Hippocampal formation (tissue), 2 donors: ENCODE measurements at regions not wholly inside any gene's neighbourhood (a gene's known extent, or its start where the extent isn't known, plus 50 kb on each side); places are given as distances from the start of the nearest gene placed in this dataset.
A peak's percentile ranks its signal among the peaks of the same experiment; 100 is the strongest.
"Not testable (repeated sequence)": the region's sequence is repeated elsewhere in the genome, so short reads cannot be mapped to it uniquely, and the experiment has no call there.

Experiments used
- DNase-seq, 2 donors: peaks; one replicate each; lab custom pipeline; 2025; lab: John Stamatoyannopoulos, UW

DNA sequence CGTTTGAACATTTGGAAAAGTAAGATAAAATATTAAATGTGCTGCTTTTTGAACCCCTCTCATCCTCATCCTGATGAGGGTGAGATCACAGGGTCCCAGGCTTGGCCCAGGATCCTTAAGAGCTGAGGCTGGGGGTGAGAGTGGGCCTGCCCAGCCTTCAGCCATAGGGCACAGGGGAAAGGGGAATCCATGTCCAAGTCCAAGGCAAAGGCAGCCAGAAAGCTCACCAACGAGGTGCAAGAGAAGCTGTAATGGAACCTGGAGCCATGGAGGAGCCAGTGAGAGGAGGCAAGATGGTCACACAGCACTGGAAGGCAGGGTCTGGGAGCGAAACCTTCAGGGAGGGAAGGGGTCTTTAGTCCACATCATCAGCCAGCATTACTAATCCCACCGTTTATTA lies 191.9 kb downstream of the RRAGC start:
- DNase-seq, result no peak

DNA sequence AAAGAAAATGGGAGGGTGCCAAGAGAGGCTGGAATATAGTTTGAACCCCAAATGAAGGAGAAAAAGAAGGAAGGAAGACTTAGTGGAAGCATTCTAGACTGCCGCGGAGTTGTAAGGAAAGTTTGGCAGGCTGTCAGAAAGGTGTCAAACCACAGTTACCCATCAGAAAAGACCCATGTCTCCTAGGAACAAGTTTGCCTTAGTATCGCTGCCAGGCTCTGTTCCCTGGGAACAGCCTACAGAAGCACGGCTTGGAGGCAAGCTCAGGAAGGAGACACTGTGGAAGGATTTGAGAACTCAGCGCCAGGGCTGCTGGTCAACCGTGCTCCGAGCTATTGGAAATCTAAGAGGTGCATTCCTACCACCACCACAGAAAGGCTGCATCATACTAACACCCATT lies 197.4 kb downstream of the RRAGC start:
- DNase-seq, result peak in 1 of 2 donors; percentile 5

- DNase-seq, result no peak
Observed at GRCh38 chr1:38658883-38659282, 200.7 kb downstream of the RRAGC start.

DNA sequence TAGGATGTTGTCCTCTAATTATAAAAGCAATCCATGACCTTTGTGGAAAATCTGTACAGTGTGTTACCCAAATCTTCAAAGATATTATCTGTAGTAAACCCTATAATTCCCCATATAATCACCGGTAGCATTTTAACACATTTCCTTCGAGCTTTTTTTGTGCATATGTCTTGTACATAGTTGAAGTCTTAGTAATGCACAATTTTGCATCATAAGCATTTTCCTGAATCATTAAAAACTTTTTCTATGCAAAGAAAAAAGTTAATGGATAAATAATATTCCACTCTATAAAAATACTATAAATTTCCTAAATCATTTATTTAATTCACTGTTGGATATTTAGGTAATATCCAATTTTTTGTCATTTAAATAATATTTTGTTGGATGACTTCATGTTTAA lies 201.7 kb downstream of the RRAGC start:
- DNase-seq, result no peak

- peak in 1 of 2 donors; percentile 3 for DNase-seq
Observed at GRCh38 chr1:38657207-38657840, 202.2 kb downstream of the RRAGC start.

- no peak for DNase-seq
Observed at GRCh38 chr1:38656726-38657125, 202.8 kb downstream of the RRAGC start.

DNA sequence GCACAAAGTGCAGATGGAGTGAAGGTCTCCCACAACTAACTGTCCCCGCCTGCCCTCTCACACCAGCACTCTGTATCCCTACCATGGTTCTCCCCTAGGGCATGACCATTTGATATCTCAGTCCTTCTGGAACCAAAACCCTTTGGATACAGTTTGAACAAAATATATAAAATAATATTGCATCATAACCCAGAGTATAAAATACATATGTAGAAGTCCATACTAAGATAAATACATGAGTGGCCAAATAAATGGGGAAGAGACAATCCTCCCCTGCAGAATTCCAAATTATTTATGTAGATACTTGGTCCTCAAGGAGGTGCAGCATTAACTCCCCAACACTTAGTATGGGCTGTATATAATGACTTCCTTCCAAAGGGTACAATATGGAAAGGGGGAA lies 207.4 kb downstream of the RRAGC start:
- no peak for DNase-seq

- DNase-seq, result no peak
Observed at GRCh38 chr1:38651669-38652068, 207.9 kb downstream of the RRAGC start.

DNA sequence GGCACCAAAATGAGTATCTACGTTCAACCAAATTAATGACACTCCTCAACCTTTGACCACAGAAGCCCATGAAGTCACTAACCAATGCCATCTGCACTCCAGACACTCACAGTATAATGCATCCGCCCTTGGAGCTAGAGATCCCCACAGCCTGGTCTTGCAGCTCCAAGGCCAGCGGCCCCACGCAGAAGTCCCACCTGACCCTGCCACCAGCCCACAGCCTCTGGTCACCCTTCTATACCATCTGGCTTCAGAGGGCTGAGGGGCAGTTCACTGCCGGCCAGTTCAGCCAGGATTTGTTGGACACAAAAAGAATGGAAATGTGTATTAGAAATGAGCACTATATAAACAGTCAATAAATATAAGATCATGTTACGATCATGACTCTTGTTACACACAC lies 211.2 kb downstream of the RRAGC start:
- DNase-seq, result no peak

DNA sequence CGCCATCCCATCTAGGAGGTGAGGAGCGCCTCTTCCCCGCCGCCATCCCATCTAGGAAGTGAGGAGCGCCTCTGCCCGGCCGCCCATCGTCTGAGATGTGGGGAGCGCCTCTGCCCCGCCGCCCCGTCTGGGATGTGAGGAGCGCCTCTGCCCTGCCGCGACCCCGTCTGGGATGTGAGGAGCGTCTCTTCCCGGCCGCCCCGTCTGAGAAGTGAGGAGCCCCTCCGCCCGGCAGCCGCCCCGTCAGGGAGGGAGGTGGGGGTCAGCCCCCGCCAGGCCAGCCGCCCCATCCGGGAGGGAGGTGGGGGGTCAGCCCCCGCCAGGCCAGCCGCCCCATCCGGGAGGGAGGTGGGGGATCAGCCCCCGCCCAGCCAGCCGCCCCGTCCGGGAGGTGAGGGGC lies 212.2 kb downstream of the RRAGC start:
- DNase-seq, result not testable (repeated sequence)

DNA sequence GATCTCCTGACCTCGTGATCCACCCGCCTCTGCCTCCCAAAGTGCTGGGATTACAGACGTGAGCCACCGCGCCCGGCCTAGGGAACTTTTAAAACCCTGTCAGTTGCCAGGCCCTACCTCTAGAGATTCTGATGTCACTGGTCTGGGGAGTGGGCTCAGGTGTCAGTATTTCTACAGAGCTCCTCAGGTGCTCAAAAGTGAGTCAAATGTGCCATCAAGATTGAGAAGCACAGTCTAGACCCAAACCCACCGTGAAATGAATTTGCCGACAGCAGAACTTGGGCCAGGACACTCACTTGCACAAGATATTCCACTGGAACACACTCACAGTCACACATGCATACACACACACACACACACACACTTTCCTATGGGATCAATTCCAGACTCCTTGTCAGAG lies 215.5 kb downstream of the RRAGC start:
- DNase-seq, result no peak

DNA sequence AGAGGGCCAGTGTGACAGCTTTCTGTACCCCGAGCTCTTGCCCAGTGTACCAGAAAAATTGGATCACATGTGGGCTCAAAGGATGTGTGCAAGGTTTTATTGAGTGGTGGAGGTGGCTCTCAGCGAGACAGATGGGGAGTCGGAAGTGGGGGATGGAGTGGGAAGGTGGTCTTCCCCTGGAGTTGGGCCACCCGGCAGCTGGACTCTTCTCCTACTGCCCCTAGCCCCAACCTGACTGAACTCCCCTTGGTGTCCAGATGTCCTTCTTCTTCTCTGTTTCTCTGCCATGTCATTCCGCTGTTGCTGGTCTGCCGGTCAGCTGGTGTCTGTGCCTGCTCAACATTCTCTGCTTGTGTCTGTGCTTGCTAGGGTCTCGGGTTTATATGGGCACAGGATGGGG lies 217.9 kb downstream of the RRAGC start:
- no peak for DNase-seq

- no peak for DNase-seq
Observed at GRCh38 chr1:38640371-38640770, 219.2 kb downstream of the RRAGC start.

- no peak for DNase-seq
Observed at GRCh38 chr1:38628241-38628640, 231.3 kb downstream of the RRAGC start.

DNA sequence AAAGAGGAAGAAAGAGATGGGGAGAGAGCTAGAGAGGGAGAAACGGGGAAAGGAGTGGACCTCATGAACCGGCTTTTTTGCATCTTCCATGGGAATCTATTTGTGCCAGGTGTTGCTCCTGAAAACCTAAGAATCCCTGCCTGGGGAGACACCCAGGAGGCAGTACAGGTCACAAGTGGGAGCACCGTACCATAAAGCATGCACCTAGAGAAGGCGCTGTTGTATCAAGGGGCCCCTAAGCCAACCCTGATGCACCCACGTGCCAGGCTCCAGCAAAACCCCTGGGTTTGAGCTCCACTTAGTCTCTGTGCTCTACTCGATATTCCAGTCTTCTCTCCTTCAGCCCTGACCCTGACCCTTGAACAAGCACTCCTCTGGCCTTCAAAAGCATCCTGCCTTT lies 233.6 kb downstream of the RRAGC start:
- no peak for DNase-seq

GRCh38 chr1:38624336-38625039 lies 235.1 kb downstream of the RRAGC start:
- no peak for DNase-seq

DNA sequence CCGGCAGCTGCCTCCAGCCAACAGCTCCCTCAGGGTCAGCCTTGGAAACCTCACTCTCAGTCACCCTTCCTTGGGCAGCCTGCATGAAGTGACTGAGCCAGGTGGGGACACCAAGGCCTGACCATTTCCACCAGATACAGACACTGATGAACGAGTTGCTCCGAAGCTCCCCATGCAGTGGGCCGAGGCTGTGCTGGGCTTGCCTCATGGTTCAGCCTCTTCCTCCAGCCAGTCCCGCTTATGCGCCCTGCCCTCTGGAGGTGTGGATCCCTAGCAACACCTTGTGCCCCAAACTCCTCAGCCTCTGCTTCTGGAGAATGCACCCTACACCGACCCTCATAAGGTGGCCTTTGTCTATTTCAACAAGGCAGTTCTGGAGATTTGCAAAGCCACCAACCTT lies 236.0 kb downstream of the RRAGC start:
- no peak for DNase-seq

DNA sequence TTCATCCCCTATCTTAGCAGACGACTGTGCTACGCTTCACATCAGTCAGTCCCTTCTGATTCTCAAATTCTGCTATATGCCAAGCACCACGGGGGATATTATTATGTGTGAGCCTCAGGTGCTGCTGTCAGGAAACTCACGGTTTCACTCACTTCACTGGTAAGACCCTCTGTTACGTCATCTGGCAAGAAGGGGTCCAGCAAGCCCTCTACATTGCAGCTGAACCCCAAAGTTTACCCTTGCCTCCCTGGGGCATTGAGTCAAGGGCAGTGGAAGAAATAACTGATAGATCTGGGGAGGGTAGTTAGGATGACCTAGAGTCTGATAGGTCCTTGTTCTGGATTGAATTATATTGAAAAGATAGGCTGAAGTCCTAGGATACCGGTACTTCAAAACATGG lies 237.4 kb downstream of the RRAGC start:
- DNase-seq, result no peak

- DNase-seq, result no peak
Observed at GRCh38 chr1:38616846-38617245, 242.7 kb downstream of the RRAGC start.

DNA sequence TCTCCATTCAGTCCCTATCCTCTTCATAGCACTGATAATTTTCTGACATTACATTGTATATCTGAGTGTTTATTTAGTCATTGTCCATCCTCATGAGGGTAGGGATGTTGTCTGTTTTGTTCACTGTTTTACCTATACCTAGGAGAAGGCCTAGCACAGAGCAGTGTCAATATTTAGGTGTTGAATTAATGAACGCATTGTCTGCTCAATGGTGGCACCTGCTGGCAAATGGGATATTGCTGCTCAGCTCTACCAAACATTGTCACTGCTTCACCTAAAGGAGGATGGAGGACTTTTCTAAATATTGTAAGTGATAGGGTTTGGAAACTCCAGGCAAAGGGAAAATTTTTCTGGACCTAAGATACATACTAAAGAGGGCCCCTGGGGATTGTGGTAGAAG lies 243.9 kb downstream of the RRAGC start:
- DNase-seq, result no peak

DNA sequence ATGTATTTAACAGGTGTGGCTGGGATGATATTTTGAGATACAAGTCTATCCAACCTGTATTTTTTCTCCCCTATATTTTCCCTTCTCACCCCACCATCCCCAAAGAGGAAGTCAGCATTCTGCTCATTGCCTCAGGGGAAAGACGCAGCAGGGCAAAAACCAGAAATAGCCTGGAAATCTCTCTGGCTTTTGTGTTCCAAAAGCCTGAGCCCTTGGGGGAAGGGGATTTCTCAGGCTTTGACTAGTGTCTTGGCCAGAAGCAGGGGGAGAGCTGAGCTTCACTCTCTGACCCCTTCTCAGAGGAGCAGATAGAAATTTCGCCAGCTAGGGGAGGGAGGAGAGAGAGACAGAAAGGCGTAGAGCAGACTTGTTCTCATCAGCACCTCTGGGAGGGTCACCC lies 244.7 kb downstream of the RRAGC start:
- no peak for DNase-seq

DNA sequence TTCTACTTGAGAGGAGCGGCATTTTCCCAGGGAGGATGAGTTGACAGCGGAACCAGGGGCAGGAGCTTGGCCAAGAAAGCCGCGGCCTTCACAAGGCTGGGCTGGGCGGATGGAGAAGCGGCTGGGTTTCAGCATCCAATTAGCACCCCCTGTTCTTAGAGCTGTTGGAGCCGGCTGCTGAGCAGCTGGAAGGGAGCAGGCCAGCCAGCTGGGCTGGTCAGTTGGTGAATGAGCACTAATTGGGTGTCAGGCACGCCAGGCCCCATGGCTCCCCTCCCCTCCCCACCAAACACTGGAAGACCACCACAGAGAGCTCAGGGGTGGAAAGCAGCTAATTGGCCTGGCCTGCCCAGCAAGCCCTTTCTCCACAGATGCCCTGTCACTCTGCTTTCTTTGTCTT lies 245.6 kb downstream of the RRAGC start:
- DNase-seq, result peak in 1 of 2 donors; percentile 53

- no peak for DNase-seq
Observed at GRCh38 chr1:38612951-38613350, 246.6 kb downstream of the RRAGC start.

- DNase-seq, result no peak
Observed at GRCh38 chr1:38611664-38612211, 247.8 kb downstream of the RRAGC start.
